ENCODE measurements at regions not wholly inside any gene's neighbourhood (a gene's known extent, or its start where the extent isn't known, plus 50 kb on each side); places are given as distances from the start of the nearest gene placed in this dataset.
A peak's percentile ranks its signal among the peaks of the same experiment; 100 is the strongest.

DNA sequence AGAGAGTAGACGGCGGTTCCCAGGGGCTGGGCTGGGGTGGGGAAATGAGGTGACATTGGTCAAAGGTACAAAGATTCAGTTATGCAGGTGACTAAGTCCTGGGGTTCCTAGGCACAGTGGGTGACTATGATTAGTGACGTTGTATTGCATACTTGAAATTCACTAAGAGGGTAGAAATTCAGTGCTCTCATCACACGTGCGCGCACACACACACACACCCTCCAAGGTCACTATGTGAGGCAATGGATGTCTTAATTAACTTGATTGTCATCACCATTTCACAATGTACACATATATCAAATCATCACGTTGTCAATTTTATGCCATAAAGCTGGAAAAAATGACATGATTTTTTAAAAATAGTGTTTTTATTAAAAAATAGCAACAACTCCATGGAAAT lies 92.9 kb upstream of the ALKAL2 start:
- H3K79me2 ChIP-seq (ENCODE audit: insufficient read depth, low read length): no peaks in the 10 kb centered on the region
- POLR2A ChIA-PET: no interaction called here
- intact Hi-C loops (cut with micrococcal nuclease; ENCODE audit: unreplicated experiment) (no loop called here), in situ Hi-C loops (cut with HindIII; ENCODE audit: extremely low pct_ligation_motif_present, low pct_unique_long_range_greater_than_20kb) (no loop called here)
- no peak overlapping the region for H2AFZ ChIP-seq (ENCODE audit: low read length)
- no peak for DNase-seq (ENCODE audit: low spot score)
- H3K27ac ChIP-seq (ENCODE audit: extremely low read length, insufficient read depth, low read length): no peak overlapping the region
- WGBS (ENCODE audit: low lambda C conversion rate): 52% methylated on average over 7 of the region's 7 CpGs
- H3K4me1 ChIP-seq (ENCODE audit: insufficient read depth, low read length): peaks cover 12% of the 10 kb centered on the region
- BruUV-seq (replicated peaks): no TSS peak
- H3K27me3 ChIP-seq (ENCODE audit: control insufficient read depth in 1 of 2, insufficient read depth in 2 of 2, low read length in 2 of 2): peaks cover 1 to 43% of the 10 kb centered on the region in 2 experiments; a peak in 4 of 5 replicates
- TF ChIP-seq POLR2AphosphoS5 (IDR thresholded peaks at IDR 0.05; ENCODE audit: low read depth, low read length) (no peak), JDP2 (CRISPR knock-in tag; IDR thresholded peaks at IDR 0.05; ENCODE audit: borderline replicate concordance) (no peak), KDM3A (CRISPR knock-in tag; IDR thresholded peaks at IDR 0.05; ENCODE audit: low read depth) (no peak)
- no peaks in the 10 kb centered on the region for H3K36me3 ChIP-seq (replicated peaks in 1 of 2; ENCODE audit: control insufficient read depth in 1 of 2, insufficient read depth in 2 of 2, low read length in 2 of 2)
- ATAC-seq: no peak
- peaks cover 25% of the 10 kb centered on the region for H3K9me3 ChIP-seq (ENCODE audit: low read length)
- FAIRE-seq: no peak
- H3K9ac ChIP-seq (ENCODE audit: insufficient read depth, low read depth, low read length): no peak overlapping the region
- no peaks in the 10 kb centered on the region for H4K20me1 ChIP-seq (ENCODE audit: insufficient read depth, low read length)
- CTCF ChIA-PET (ENCODE audit: low intra/inter-chr PET ratio, low total read pairs): no interaction called here
- H3K4me3 ChIP-seq (replicated peaks in 1 of 3; ENCODE audit: insufficient read depth in 1 of 3, low read depth in 2 of 3, low read length in 3 of 3): no peak overlapping the region
- H3K4me2 ChIP-seq (ENCODE audit: low read depth, low read length): no peak overlapping the region

- Histone ChIP-seq H4K20me1 (ENCODE audit: insufficient read depth, low read length) (no peaks in the 10 kb centered on the region), H3K9me3 (ENCODE audit: low read length) (peaks cover 25% of the 10 kb centered on the region), H2AFZ (ENCODE audit: low read length) (no peak overlapping the region), H3K4me2 (ENCODE audit: low read depth, low read length) (no peak overlapping the region), H3K9ac (ENCODE audit: insufficient read depth, low read depth, low read length) (no peak overlapping the region), H3K27me3 (ENCODE audit: control insufficient read depth in 1 of 2, insufficient read depth in 2 of 2, low read length in 2 of 2) (peaks cover 1 to 43% of the 10 kb centered on the region in 2 experiments; a peak in 4 of 5 replicates), H3K79me2 (ENCODE audit: insufficient read depth, low read length) (no peaks in the 10 kb centered on the region), H3K36me3 (replicated peaks in 1 of 2; ENCODE audit: control insufficient read depth in 1 of 2, insufficient read depth in 2 of 2, low read length in 2 of 2) (no peaks in the 10 kb centered on the region), H3K4me1 (ENCODE audit: insufficient read depth, low read length) (peaks cover 12% of the 10 kb centered on the region), H3K27ac (ENCODE audit: extremely low read length, insufficient read depth, low read length) (no peak overlapping the region), H3K4me3 (replicated peaks in 1 of 3; ENCODE audit: insufficient read depth in 1 of 3, low read depth in 2 of 3, low read length in 3 of 3) (no peak overlapping the region)
- TF ChIP-seq KDM5B (CRISPR knock-in tag; IDR thresholded peaks at IDR 0.05; ENCODE audit: borderline replicate concordance) (no peak), NRL (CRISPR knock-in tag; IDR thresholded peaks at IDR 0.05; ENCODE audit: borderline replicate concordance) (no peak), CREB1 (IDR thresholded peaks at IDR 0.05) (peak; percentile 56), CREB1 (CRISPR knock-in tag; IDR thresholded peaks at IDR 0.05) (no peak), HCFC1 (IDR thresholded peaks at IDR 0.05; ENCODE audit: low read depth, low read length) (no peak), YY1 (IDR thresholded peaks at IDR 0.05; ENCODE audit: insufficient read depth, insufficient replicate concordance, low read depth, low read length) (no peak), ZNF768 (CRISPR knock-in tag; IDR thresholded peaks at IDR 0.05) (no peak), ATF7 (IDR thresholded peaks at IDR 0.05) (peak; percentile 30; the same call in 1 of the 2 replicates), ATF7 (CRISPR knock-in tag; IDR thresholded peaks at IDR 0.05) (no peak)
- TF ChIP-seq, protein P1, sequence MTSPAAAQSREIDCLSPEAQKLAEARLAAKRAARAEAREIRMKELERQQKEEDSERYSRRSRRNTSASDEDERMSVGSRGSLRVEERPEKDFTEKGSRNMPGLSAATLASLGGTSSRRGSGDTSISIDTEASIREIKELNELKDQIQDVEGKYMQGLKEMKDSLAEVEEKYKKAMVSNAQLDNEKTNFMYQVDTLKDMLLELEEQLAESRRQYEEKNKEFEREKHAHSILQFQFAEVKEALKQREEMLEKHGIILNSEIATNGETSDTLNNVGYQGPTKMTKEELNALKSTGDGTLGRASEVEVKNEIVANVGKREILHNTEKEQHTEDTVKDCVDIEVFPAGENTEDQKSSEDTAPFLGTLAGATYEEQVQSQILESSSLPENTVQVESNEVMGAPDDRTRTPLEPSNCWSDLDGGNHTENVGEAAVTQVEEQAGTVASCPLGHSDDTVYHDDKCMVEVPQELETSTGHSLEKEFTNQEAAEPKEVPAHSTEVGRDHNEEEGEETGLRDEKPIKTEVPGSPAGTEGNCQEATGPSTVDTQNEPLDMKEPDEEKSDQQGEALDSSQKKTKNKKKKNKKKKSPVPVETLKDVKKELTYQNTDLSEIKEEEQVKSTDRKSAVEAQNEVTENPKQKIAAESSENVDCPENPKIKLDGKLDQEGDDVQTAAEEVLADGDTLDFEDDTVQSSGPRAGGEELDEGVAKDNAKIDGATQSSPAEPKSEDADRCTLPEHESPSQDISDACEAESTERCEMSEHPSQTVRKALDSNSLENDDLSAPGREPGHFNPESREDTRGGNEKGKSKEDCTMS (CRISPR knock-in tag; conservative IDR thresholded peaks at IDR 0.05): no peak
- 43% methylated on average over 2 of the region's 2 CpGs for WGBS (ENCODE audit: low lambda C conversion rate)
- in situ Hi-C loops (cut with HindIII; ENCODE audit: extremely low pct_ligation_motif_present, low pct_unique_long_range_greater_than_20kb) (no loop called here), intact Hi-C loops (cut with micrococcal nuclease; ENCODE audit: unreplicated experiment) (no loop called here)
- ATAC-seq: no peak
- DNase-seq (ENCODE audit: low spot score): no peak
- BruUV-seq (replicated peaks): no TSS peak
- FAIRE-seq: no peak
- ChIA-PET POLR2A (no interaction called here), CTCF (ENCODE audit: low intra/inter-chr PET ratio, low total read pairs) (no interaction called here)
These were observed 92.3 kb upstream of the ALKAL2 start for GRCh38 chr2:380221-380620.

Data from HepG2 (cell line).